ENCODE measurements at regions not wholly inside any gene's neighbourhood (a gene's known extent, or its start where the extent isn't known, plus 50 kb on each side); places are given as distances from the start of the nearest gene placed in this dataset.
A peak's percentile ranks its signal among the peaks of the same experiment; 100 is the strongest.

DNA sequence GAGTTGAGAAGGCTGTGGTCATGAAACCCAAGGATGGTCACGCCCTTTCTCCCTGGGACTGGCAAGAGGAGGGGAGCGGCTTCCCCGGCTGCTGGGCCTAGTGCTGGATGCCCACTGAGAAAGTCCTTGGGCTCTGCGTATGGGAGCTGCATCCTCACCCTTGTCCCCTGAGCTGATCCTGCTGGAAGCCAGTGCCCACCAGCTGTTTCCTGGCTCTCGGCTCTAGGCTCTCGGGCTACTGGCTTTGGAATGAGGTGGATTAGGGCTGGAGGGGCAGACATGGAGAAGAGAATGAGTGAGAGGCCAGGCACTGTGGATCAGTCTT lies 149.3 kb upstream of the PPP1R26 start:
- H3K27me3 ChIP-seq: peaks cover 0 to 14% (median 6%) of the 10 kb centered on the region in 3 donors
- no peak for ATAC-seq
- peaks cover 0 to 3% (median 0%) of the 10 kb centered on the region in 3 donors for H3K9me3 ChIP-seq
- no peak for DNase-seq
- no peaks in the 10 kb centered on the region for H3K4me1 ChIP-seq
- intact Hi-C loops (cut with DNase I; ENCODE audit: low total_unique reads) (no loop called here), in situ Hi-C loops (cut with MboI; ENCODE audit: low sequenced_read_pairs in 4 of 4) (no loop called here)
- no peak for TF ChIP-seq POLR2A (IDR thresholded peaks at IDR 0.05)
- TF ChIP-seq, protein P1, sequence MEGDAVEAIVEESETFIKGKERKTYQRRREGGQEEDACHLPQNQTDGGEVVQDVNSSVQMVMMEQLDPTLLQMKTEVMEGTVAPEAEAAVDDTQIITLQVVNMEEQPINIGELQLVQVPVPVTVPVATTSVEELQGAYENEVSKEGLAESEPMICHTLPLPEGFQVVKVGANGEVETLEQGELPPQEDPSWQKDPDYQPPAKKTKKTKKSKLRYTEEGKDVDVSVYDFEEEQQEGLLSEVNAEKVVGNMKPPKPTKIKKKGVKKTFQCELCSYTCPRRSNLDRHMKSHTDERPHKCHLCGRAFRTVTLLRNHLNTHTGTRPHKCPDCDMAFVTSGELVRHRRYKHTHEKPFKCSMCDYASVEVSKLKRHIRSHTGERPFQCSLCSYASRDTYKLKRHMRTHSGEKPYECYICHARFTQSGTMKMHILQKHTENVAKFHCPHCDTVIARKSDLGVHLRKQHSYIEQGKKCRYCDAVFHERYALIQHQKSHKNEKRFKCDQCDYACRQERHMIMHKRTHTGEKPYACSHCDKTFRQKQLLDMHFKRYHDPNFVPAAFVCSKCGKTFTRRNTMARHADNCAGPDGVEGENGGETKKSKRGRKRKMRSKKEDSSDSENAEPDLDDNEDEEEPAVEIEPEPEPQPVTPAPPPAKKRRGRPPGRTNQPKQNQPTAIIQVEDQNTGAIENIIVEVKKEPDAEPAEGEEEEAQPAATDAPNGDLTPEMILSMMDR (IDR thresholded peaks at IDR 0.05 in 4 of 5, conservative IDR thresholded peaks at IDR 0.05 in 1 of 5): no peak
- no peak overlapping the region for H3K27ac ChIP-seq
- H3K4me3 ChIP-seq: no peak overlapping the region
- no peaks in the 10 kb centered on the region for H3K36me3 ChIP-seq

GRCh38 chr9:135330685-135331590 lies 148.6 kb upstream of the PPP1R26 start:
- peaks cover 0 to 14% (median 6%) of the 10 kb centered on the region in 3 donors for H3K27me3 ChIP-seq
- in situ Hi-C loops (cut with MboI; ENCODE audit: low sequenced_read_pairs in 4 of 4): no loop called here
- no peak for TF ChIP-seq POLR2A (IDR thresholded peaks at IDR 0.05)
- TF ChIP-seq, protein P1 (IDR thresholded peaks at IDR 0.05 in 4 of 5, conservative IDR thresholded peaks at IDR 0.05 in 1 of 5): no peak
- no peak overlapping the region for H3K27ac ChIP-seq
- no peaks in the 10 kb centered on the region for H3K4me1 ChIP-seq
- intact Hi-C loops (cut with DNase I; ENCODE audit: low total_unique reads): no loop called here
- ATAC-seq (no peak), DNase-seq (no peak)
- no peak overlapping the region for H3K4me3 ChIP-seq
- peaks cover 0 to 3% (median 0%) of the 10 kb centered on the region in 3 donors for H3K9me3 ChIP-seq
- H3K36me3 ChIP-seq: no peaks in the 10 kb centered on the region

DNA sequence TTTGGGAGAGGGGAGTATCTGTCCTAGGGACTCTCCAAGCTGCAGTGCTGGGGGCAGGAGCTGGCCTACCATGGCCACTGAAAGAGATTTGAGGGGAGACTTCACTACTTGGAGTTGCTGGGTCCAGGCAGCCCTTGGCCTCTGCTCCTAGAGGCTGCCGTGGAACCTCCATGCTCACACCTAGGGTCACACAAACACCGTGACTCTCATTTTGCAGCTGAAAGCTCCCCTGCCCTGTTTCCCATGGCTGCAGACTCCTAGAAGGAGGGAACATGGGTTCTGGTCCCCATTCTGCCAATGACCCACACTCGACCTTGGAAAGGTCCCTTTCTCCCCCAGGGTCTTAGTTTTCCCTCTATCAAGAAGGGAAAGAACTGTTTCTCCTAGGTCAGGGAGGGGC lies 147.1 kb upstream of the PPP1R26 start:
- Histone ChIP-seq H3K27ac (no peak overlapping the region), H3K4me1 (no peaks in the 10 kb centered on the region), H3K9me3 (peaks cover 0 to 3% (median 0%) of the 10 kb centered on the region in 3 donors), H3K36me3 (no peaks in the 10 kb centered on the region), H3K4me3 (no peak overlapping the region), H3K27me3 (peaks cover 0 to 8% (median 4%) of the 10 kb centered on the region in 3 donors)
- no peak for ATAC-seq
- DNase-seq: no peak
- intact Hi-C loops (cut with DNase I; ENCODE audit: low total_unique reads) (no loop called here), in situ Hi-C loops (cut with MboI; ENCODE audit: low sequenced_read_pairs in 4 of 4) (no loop called here)
- TF ChIP-seq, protein P1 (IDR thresholded peaks at IDR 0.05 in 4 of 5, conservative IDR thresholded peaks at IDR 0.05 in 1 of 5): no peak
- no peak for TF ChIP-seq POLR2A (IDR thresholded peaks at IDR 0.05)

GRCh38 chr9:135332979-135333748 lies 146.4 kb upstream of the PPP1R26 start:
- Histone ChIP-seq H3K4me3 (no peak overlapping the region), H3K27me3 (peaks cover 0 to 8% (median 0%) of the 10 kb centered on the region in 3 donors), H3K36me3 (no peaks in the 10 kb centered on the region), H3K27ac (no peak overlapping the region), H3K9me3 (no peaks in the 10 kb centered on the region), H3K4me1 (no peaks in the 10 kb centered on the region)
- TF ChIP-seq, protein P1 (IDR thresholded peaks at IDR 0.05 in 4 of 5, conservative IDR thresholded peaks at IDR 0.05 in 1 of 5): no peak
- no peak for TF ChIP-seq POLR2A (IDR thresholded peaks at IDR 0.05)
- ATAC-seq: no peak
- DNase-seq: peak in 1 of 2 donors; percentile 3
- in situ Hi-C loops (cut with MboI; ENCODE audit: low sequenced_read_pairs in 4 of 4): no loop called here
- intact Hi-C loops (cut with DNase I; ENCODE audit: low total_unique reads): no loop called here

Measured in gastrocnemius medialis (tissue), 4 donors.